T-helper 2 cell (primary cell): ENCODE measurements at regions not wholly inside any gene's neighbourhood (a gene's known extent, or its start where the extent isn't known, plus 50 kb on each side); places are given as distances from the start of the nearest gene placed in this dataset.

Experiments
- DNase-seq, 5 experiments: peaks; one replicate each; pipeline versions ENCODE4 v3.0.0 to v3.0.0-alpha.2; 2012 to 2022

- DNase-seq: no peak
These were observed 99.4 kb downstream of the ADSS2 start for GRCh38 chr1:244352156-244352830.

- DNase-seq: no peak
These were observed 98.1 kb downstream of the ADSS2 start for GRCh38 chr1:244353551-244354091.

GRCh38 chr1:244354810-244355278 lies 96.9 kb downstream of the ADSS2 start:
- DNase-seq: no peak

- DNase-seq: no peak
These were observed 95.3 kb downstream of the ADSS2 start for GRCh38 chr1:244356376-244356775.
